ENCODE measurements at regions not wholly inside any gene's neighbourhood (a gene's known extent, or its start where the extent isn't known, plus 50 kb on each side); places are given as distances from the start of the nearest gene placed in this dataset.

DNA sequence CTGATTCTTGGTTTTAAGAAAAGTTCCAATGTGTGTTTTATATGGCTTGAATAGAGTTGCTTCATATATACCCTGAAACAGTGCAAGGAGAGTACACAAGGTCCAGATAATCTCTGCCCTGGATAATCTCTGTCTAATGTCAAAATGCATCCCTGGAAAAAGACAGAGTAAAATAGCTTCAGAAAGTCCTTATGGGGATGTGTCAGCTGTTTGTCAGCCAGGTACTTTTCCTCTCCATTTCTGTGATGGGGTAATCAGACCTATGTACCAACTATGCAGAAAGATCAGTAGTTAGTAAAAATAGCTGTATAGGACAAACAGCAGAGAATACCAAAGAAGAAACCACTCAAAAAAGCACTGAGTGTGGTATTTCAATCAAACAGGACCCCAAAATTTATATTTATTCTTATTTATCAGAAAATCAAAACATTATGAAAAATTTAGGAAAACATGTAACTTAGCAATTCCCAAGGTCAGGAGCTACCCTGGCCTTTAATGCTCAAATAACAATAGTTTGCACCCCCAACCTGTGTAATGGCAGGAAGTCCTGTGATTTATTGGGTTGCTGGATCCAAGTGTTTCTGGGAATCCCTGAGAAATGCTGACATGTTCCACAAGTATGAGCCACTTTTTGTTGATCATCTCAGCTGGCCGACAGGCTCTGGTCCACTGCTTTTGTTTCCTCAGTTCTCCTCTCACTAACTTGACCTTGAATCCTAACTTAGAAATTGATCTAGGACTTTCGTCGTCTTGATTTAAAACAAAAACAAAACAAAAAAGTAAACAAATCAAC lies 69.6 kb downstream of the MDH1 start:
- Mint-ChIP-seq H3K27ac (ENCODE audit: unreplicated experiment) (no peak overlapping the region), H3K4me1 (ENCODE audit: low read depth, unreplicated experiment) (no peaks in the 10 kb centered on the region), H3K9me3 (ENCODE audit: low read depth, unreplicated experiment) (peaks cover 6% of the 10 kb centered on the region), H3K4me3 (ENCODE audit: low read depth, unreplicated experiment) (no peak overlapping the region), H3K36me3 (ENCODE audit: insufficient read depth, unreplicated experiment) (no peaks in the 10 kb centered on the region), H3K27me3 (ENCODE audit: unreplicated experiment) (peaks cover 42% of the 10 kb centered on the region)
- TF ChIP-seq, protein P1, sequence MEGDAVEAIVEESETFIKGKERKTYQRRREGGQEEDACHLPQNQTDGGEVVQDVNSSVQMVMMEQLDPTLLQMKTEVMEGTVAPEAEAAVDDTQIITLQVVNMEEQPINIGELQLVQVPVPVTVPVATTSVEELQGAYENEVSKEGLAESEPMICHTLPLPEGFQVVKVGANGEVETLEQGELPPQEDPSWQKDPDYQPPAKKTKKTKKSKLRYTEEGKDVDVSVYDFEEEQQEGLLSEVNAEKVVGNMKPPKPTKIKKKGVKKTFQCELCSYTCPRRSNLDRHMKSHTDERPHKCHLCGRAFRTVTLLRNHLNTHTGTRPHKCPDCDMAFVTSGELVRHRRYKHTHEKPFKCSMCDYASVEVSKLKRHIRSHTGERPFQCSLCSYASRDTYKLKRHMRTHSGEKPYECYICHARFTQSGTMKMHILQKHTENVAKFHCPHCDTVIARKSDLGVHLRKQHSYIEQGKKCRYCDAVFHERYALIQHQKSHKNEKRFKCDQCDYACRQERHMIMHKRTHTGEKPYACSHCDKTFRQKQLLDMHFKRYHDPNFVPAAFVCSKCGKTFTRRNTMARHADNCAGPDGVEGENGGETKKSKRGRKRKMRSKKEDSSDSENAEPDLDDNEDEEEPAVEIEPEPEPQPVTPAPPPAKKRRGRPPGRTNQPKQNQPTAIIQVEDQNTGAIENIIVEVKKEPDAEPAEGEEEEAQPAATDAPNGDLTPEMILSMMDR (IDR thresholded peaks at IDR 0.05; ENCODE audit: unreplicated experiment) = no peak
- CTCF ChIA-PET = no interaction called here
- BruUV-seq (replicated peaks) = no TSS peak
- intact Hi-C loops (cut with micrococcal nuclease; ENCODE audit: unreplicated experiment) = no loop called here
- no peak for DNase-seq

DNA sequence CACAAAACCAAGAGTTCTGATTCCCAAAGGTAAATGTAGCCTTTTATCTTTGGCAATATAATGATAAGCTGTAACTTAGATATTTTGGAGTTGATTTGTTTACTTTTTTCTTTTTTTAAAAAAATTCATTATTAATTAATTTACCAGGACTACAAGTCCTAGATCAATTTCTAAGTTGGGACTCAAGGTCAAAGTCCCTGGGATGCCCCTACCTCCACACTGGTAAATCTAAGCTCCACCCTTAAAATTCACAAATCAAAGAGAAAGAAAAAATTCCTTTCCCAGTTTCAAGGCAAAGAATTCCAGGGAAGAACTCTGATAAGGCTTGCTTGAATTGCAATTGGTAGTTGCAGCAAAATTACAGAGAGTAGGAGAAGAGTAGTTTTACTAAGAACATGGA lies 71.3 kb downstream of the MDH1 start:
- TF ChIP-seq, protein P1 (IDR thresholded peaks at IDR 0.05; ENCODE audit: unreplicated experiment) = no peak

DNA sequence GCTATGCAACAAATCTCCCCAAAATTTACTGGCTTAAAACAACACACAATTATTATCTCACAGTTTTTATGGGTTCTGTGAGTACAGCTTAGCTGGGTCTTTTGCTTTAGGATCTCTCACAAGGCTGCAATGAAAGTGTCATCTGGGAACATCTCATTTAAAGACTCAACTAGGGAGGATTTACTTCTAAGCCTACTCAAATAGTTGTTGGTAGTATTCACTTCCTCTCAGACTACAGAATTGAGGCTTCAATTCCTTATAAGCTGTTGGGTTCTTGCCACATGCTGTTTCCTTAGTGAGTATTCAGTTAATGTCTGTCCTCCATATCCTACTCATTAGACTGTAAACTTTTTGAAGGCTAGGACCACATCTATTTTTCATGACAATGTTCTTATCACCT lies 72.3 kb downstream of the MDH1 start:
- Mint-ChIP-seq H3K27ac (ENCODE audit: unreplicated experiment) (no peak overlapping the region), H3K4me3 (ENCODE audit: low read depth, unreplicated experiment) (no peak overlapping the region), H3K36me3 (ENCODE audit: insufficient read depth, unreplicated experiment) (no peaks in the 10 kb centered on the region), H3K27me3 (ENCODE audit: unreplicated experiment) (peaks cover 65% of the 10 kb centered on the region), H3K9me3 (ENCODE audit: low read depth, unreplicated experiment) (peaks cover 6% of the 10 kb centered on the region), H3K4me1 (ENCODE audit: low read depth, unreplicated experiment) (no peaks in the 10 kb centered on the region)
- intact Hi-C loops (cut with micrococcal nuclease; ENCODE audit: unreplicated experiment) = no loop called here
- no peak for DNase-seq
- BruUV-seq (replicated peaks) = no TSS peak
- CTCF ChIA-PET = no interaction called here
- TF ChIP-seq, protein P1 (IDR thresholded peaks at IDR 0.05; ENCODE audit: unreplicated experiment) = no peak

More for the DNA sequence above, 71.3 kb downstream of the MDH1 start:
- intact Hi-C loops (cut with micrococcal nuclease; ENCODE audit: unreplicated experiment) = no loop called here
- no peaks in the 10 kb centered on the region for H3K4me1 Mint-ChIP-seq (ENCODE audit: low read depth, unreplicated experiment)
- CTCF ChIA-PET = no interaction called here
- H3K4me3 Mint-ChIP-seq (ENCODE audit: low read depth, unreplicated experiment) = no peak overlapping the region
- no peak for DNase-seq
- H3K27ac Mint-ChIP-seq (ENCODE audit: unreplicated experiment) = no peak overlapping the region
- H3K9me3 Mint-ChIP-seq (ENCODE audit: low read depth, unreplicated experiment) = peaks cover 6% of the 10 kb centered on the region
- BruUV-seq (replicated peaks) = no TSS peak
- peaks cover 59% of the 10 kb centered on the region for H3K27me3 Mint-ChIP-seq (ENCODE audit: unreplicated experiment)
- H3K36me3 Mint-ChIP-seq (ENCODE audit: insufficient read depth, unreplicated experiment) = no peaks in the 10 kb centered on the region

DNA sequence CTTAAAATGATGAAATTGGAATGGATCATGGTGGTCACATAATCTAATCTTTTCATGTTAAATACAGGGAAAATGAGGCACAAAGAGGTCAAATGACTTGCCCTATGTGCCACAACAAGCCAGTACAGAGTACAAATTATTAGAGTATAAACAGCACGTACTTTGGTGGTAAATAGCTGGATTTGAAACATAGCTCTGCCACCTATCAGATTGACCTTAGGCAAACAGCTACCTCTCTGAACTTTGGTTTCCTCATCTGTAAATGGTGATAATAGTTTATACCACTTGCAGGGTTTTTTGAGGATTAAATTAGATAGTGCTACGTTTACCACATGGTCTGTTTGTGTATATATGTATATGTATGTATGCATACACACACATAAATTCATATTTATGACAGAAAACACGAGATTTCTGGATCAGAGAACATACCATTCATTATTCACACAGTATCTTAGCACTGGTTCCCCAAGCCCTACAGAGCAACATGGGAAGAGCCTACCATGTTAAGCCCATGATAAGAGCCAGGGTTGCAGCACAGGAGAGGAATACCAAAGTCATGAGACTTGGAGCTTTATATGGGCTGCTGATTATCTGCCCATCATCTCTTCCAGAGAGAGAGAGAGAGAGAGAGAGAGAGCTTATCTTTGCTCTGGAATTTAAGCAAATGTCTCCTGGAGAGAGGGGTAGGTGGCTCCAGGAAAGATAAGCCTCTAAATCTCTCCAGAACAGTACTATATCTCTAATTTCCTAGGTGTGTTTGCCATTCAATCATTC lies 73.5 kb downstream of the MDH1 start:
- H3K4me3 Mint-ChIP-seq (ENCODE audit: low read depth, unreplicated experiment) = no peak overlapping the region
- DNase-seq = no peak
- no peaks in the 10 kb centered on the region for H3K9me3 Mint-ChIP-seq (ENCODE audit: low read depth, unreplicated experiment)
- CTCF ChIA-PET = interaction anchor here (0.7 kb wide), 1 partner anchor 291 kb away, joined by 3 read pairs; no protein-coding TSS in a partner anchor
- no peaks in the 10 kb centered on the region for H3K4me1 Mint-ChIP-seq (ENCODE audit: low read depth, unreplicated experiment)
- intact Hi-C loops (cut with micrococcal nuclease; ENCODE audit: unreplicated experiment) = no loop called here
- TF ChIP-seq, protein P1 (IDR thresholded peaks at IDR 0.05; ENCODE audit: unreplicated experiment) = no peak
- no peak overlapping the region for H3K27ac Mint-ChIP-seq (ENCODE audit: unreplicated experiment)
- BruUV-seq (replicated peaks) = no TSS peak
- H3K36me3 Mint-ChIP-seq (ENCODE audit: insufficient read depth, unreplicated experiment) = no peaks in the 10 kb centered on the region
- peaks cover 65% of the 10 kb centered on the region for H3K27me3 Mint-ChIP-seq (ENCODE audit: unreplicated experiment)
